Peyer's patch (tissue), 4 donors: ENCODE measurements at regions not wholly inside any gene's neighbourhood (a gene's known extent, or its start where the extent isn't known, plus 50 kb on each side); places are given as distances from the start of the nearest gene placed in this dataset.

ENCODE experiments used
- POLR2A ChIP-seq, 2 donors: fragments of 450-650 bp; IDR thresholded peaks; one replicate each; pipeline ENCODE4 v1.5.1; 2017; ENCODE audit warnings: antibody characterized with exemption in 2 of 2, mild to moderate bottlenecking in 2 of 2, moderate library complexity in 2 of 2
- TF ChIP-seq, protein P1 (sequence below), 6 experiments: fragments of 450-650 bp in 4 of 6; fragments of 200-600 bp in 2 of 6; sonication (generic) in 1 of 6; IDR thresholded peaks; one replicate each; pipeline ENCODE4 v1.5.1; 2017 to 2019; ENCODE audit warnings: antibody characterized with exemption in 6 of 6, mild to moderate bottlenecking in 3 of 6, moderate library complexity in 1 of 6

- TF ChIP-seq, protein P1, sequence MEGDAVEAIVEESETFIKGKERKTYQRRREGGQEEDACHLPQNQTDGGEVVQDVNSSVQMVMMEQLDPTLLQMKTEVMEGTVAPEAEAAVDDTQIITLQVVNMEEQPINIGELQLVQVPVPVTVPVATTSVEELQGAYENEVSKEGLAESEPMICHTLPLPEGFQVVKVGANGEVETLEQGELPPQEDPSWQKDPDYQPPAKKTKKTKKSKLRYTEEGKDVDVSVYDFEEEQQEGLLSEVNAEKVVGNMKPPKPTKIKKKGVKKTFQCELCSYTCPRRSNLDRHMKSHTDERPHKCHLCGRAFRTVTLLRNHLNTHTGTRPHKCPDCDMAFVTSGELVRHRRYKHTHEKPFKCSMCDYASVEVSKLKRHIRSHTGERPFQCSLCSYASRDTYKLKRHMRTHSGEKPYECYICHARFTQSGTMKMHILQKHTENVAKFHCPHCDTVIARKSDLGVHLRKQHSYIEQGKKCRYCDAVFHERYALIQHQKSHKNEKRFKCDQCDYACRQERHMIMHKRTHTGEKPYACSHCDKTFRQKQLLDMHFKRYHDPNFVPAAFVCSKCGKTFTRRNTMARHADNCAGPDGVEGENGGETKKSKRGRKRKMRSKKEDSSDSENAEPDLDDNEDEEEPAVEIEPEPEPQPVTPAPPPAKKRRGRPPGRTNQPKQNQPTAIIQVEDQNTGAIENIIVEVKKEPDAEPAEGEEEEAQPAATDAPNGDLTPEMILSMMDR (IDR thresholded peaks at IDR 0.05), result no peak
- no peak for TF ChIP-seq POLR2A (IDR thresholded peaks at IDR 0.05)
Observed at GRCh38 chr2:48050711-48051110, 144.4 kb upstream of the FBXO11 start.
